RWPE1 (cell line): ENCODE measurements at regions not wholly inside any gene's neighbourhood (a gene's known extent, or its start where the extent isn't known, plus 50 kb on each side); places are given as distances from the start of the nearest gene placed in this dataset.

Experiments used
- CTCF ChIA-PET: fragments of 350-600 bp; sonication (Branson Sonifier 250); formaldehyde crosslinking; extraction: SDS; loops from one replicate; lab custom pipeline; 2021; lab: Yijun Ruan, JAX
- POLR2A ChIA-PET: fragments of 400-600 bp; formaldehyde crosslinking; extraction: SDS; loops from one replicate; lab custom pipeline; 2020; ENCODE audit warnings: antibody characterized with exemption; ENCODE audit not compliant: low non-redundant PET; lab: Yijun Ruan, JAX
- DNase-seq: peaks from one replicate; pipeline ENCODE4 v3.0.0; 2012; ENCODE audit warnings: low spot score
- H3K27ac ChIP-seq: fragments of 450-650 bp; 2 replicates; pipeline ENCODE4 v1.5.1; 2017
- CTCF ChIP-seq: fragments of 450-650 bp; conservative IDR thresholded peaks from 2 replicates; pipeline ENCODE4 v1.5.1; 2017; ENCODE audit warnings: low read depth, mild to moderate bottlenecking

GRCh38 chr5:2176581-2176980, 293.9 kb upstream of the IRX4 start:
- CTCF ChIA-PET: interaction anchor here (0.6 kb wide), 1 partner anchor 425 kb away, joined by 3 read pairs; no protein-coding TSS in a partner anchor
- peak; percentile 61 for DNase-seq
- POLR2A ChIA-PET: no interaction called here
- no peak overlapping the region for H3K27ac ChIP-seq
- no peak for TF ChIP-seq CTCF

GRCh38 chr5:2175842-2176404, 293.2 kb upstream of the IRX4 start:
- no peak for DNase-seq
- no peak overlapping the region for H3K27ac ChIP-seq
- no peak for TF ChIP-seq CTCF
- ChIA-PET CTCF (no interaction called here), POLR2A (no interaction called here)

- TF ChIP-seq CTCF: no peak
- H3K27ac ChIP-seq: no peak overlapping the region
- POLR2A ChIA-PET: no interaction called here
- no peak for DNase-seq
- CTCF ChIA-PET: no interaction called here
These were observed 292.3 kb upstream of the IRX4 start for GRCh38 chr5:2175041-2175440.

GRCh38 chr5:2174538-2174937, 291.8 kb upstream of the IRX4 start:
- TF ChIP-seq CTCF: no peak
- no peak for DNase-seq
- H3K27ac ChIP-seq: no peak overlapping the region
- POLR2A ChIA-PET: no interaction called here
- CTCF ChIA-PET: no interaction called here

GRCh38 chr5:2173151-2173834, 290.6 kb upstream of the IRX4 start:
- no peak for TF ChIP-seq CTCF
- no peak for DNase-seq
- ChIA-PET CTCF (interaction anchor here (0.5 kb wide), 1 partner anchor 82 kb away, joined by 3 read pairs; no protein-coding TSS in a partner anchor), POLR2A (no interaction called here)
- H3K27ac ChIP-seq: no peak overlapping the region

- CTCF ChIA-PET: no interaction called here
- TF ChIP-seq CTCF: no peak
- no peak overlapping the region for H3K27ac ChIP-seq
- POLR2A ChIA-PET: no interaction called here
- DNase-seq: no peak
These were observed 289.7 kb upstream of the IRX4 start for GRCh38 chr5:2172471-2172870.
